Astrocyte (in vitro differentiated cells and primary cell): ENCODE measurements at regions not wholly inside any gene's neighbourhood (a gene's known extent, or its start where the extent isn't known, plus 50 kb on each side); places are given as distances from the start of the nearest gene placed in this dataset.

Experiments used
- DNase-seq: peaks from one replicate; pipeline ENCODE4 v3.0.0-alpha.2; 2010; ENCODE audit warnings: low read depth
- FAIRE-seq: peaks from 2 replicates; lab custom pipeline; 2011; peaks lifted over from hg19 to GRCh38; lab: Jason Lieb, UNC
- H2AFZ ChIP-seq: 2 replicates; pipeline ENCODE4 v1.6.0; 2012; ENCODE audit warnings: low read depth, low read length, inconsistent platforms
- H3K27ac ChIP-seq: 2 replicates; pipeline ENCODE4 v1.5.1; 2011; ENCODE audit warnings: low read depth, low read length, inconsistent platforms
- H3K27me3 ChIP-seq: 2 replicates; pipeline ENCODE4 v1.6.0; 2011; ENCODE audit warnings: low read length, inconsistent platforms; ENCODE audit not compliant: insufficient read depth
- H3K36me3 ChIP-seq: 2 replicates; pipeline ENCODE4 v1.5.1; 2011; ENCODE audit warnings: low read length, inconsistent platforms; ENCODE audit not compliant: insufficient read depth
- H3K4me1 ChIP-seq: 2 replicates; pipeline ENCODE4 v1.5.1; 2011; ENCODE audit warnings: low read length, inconsistent platforms; ENCODE audit not compliant: insufficient read depth
- H3K4me2 ChIP-seq: 2 replicates; pipeline ENCODE4 v1.6.0; 2012; ENCODE audit warnings: low read length, inconsistent platforms
- H3K4me3 ChIP-seq: 2 replicates; pipeline ENCODE4 v1.5.1; 2011; ENCODE audit warnings: low read depth, mild to moderate bottlenecking, low read length, inconsistent platforms; ENCODE audit not compliant: insufficient read depth
- H3K79me2 ChIP-seq: 2 replicates; pipeline ENCODE4 v1.6.0; 2012; ENCODE audit warnings: mild to moderate bottlenecking, low read length, inconsistent platforms; ENCODE audit not compliant: insufficient read depth
- H3K9ac ChIP-seq: 2 replicates; pipeline ENCODE4 v1.6.0; 2012; ENCODE audit warnings: mild to moderate bottlenecking, low read length, inconsistent platforms
- H3K9me3 ChIP-seq: 2 replicates; pipeline ENCODE4 v1.5.1; 2012; ENCODE audit warnings: low read depth, mild to moderate bottlenecking, low read length, inconsistent platforms; ENCODE audit not compliant: insufficient read depth
- H4K20me1 ChIP-seq: 2 replicates; pipeline ENCODE4 v1.6.0; 2012; ENCODE audit warnings: low read length, inconsistent platforms; ENCODE audit not compliant: insufficient read depth
- H3K27ac Mint-ChIP-seq: one replicate; pipeline ENCODE4 v1.8.0; 2021; ENCODE audit warnings: mild to moderate bottlenecking, mixed read lengths; ENCODE audit not compliant: unreplicated experiment
- H3K27me3 Mint-ChIP-seq: one replicate; pipeline ENCODE4 v1.8.0; 2021; ENCODE audit warnings: low read depth, mixed read lengths; ENCODE audit not compliant: unreplicated experiment
- H3K36me3 Mint-ChIP-seq: one replicate; pipeline ENCODE4 v1.8.0; 2021; ENCODE audit warnings: low read depth, mixed read lengths; ENCODE audit not compliant: unreplicated experiment
- H3K4me1 Mint-ChIP-seq: one replicate; pipeline ENCODE4 v1.8.0; 2021; ENCODE audit warnings: low read depth, mixed read lengths; ENCODE audit not compliant: unreplicated experiment
- H3K4me3 Mint-ChIP-seq: one replicate; pipeline ENCODE4 v1.8.0; 2021; ENCODE audit warnings: mild to moderate bottlenecking, moderate library complexity, mixed read lengths; ENCODE audit not compliant: unreplicated experiment
- H3K9me3 Mint-ChIP-seq: one replicate; pipeline ENCODE4 v1.8.0; 2021; ENCODE audit warnings: mild to moderate bottlenecking, mixed read lengths; ENCODE audit not compliant: unreplicated experiment
- EZH2 ChIP-seq: IDR thresholded peaks from 2 replicates; pipeline ENCODE4 v1.6.1; 2012; ENCODE audit warnings: mild to moderate bottlenecking, low read length, inconsistent platforms; ENCODE audit not compliant: insufficient read depth
- TF ChIP-seq, protein P1 (sequence below): IDR thresholded peaks from 2 replicates; pipeline ENCODE4 v1.5.1; 2011; ENCODE audit warnings: low read depth, mild to moderate bottlenecking, inconsistent platforms, low read length, moderate library complexity; ENCODE audit not compliant: insufficient read depth

DNA sequence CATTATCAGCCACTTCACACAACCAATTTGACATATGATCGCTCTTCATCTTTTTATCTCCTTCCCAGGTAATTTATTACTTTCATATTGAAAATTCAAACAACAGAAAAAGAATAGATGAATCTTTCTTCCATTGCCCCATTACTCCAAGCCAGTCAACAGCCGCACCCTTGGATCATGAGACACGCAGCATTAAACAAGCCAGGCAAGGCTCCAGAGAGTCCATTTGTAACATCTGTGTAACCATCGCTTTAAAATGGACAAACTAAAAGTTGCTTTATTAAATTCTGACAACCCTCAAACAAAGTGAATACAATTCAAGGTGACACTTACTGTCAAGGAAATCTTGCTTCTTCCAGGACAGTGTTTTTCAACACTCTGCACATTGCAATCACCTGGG is 200.3 kb downstream of the EPM2A start:
- H3K36me3 ChIP-seq, result no peaks in the 10 kb centered on the region
- no peak overlapping the region for H3K27ac Mint-ChIP-seq
- no peak overlapping the region for H3K4me2 ChIP-seq
- H3K9me3 ChIP-seq, result no peaks in the 10 kb centered on the region
- H3K36me3 Mint-ChIP-seq, result no peaks in the 10 kb centered on the region
- H3K9me3 Mint-ChIP-seq, result no peaks in the 10 kb centered on the region
- H3K27me3 Mint-ChIP-seq, result no peaks in the 10 kb centered on the region
- H3K4me1 ChIP-seq, result peaks cover 2% of the 10 kb centered on the region
- peaks cover 4% of the 10 kb centered on the region for H3K4me1 Mint-ChIP-seq
- DNase-seq (no peak), FAIRE-seq (no peak)
- no peak overlapping the region for H3K4me3 ChIP-seq
- H4K20me1 ChIP-seq, result no peaks in the 10 kb centered on the region
- TF ChIP-seq, protein P1, sequence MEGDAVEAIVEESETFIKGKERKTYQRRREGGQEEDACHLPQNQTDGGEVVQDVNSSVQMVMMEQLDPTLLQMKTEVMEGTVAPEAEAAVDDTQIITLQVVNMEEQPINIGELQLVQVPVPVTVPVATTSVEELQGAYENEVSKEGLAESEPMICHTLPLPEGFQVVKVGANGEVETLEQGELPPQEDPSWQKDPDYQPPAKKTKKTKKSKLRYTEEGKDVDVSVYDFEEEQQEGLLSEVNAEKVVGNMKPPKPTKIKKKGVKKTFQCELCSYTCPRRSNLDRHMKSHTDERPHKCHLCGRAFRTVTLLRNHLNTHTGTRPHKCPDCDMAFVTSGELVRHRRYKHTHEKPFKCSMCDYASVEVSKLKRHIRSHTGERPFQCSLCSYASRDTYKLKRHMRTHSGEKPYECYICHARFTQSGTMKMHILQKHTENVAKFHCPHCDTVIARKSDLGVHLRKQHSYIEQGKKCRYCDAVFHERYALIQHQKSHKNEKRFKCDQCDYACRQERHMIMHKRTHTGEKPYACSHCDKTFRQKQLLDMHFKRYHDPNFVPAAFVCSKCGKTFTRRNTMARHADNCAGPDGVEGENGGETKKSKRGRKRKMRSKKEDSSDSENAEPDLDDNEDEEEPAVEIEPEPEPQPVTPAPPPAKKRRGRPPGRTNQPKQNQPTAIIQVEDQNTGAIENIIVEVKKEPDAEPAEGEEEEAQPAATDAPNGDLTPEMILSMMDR, result no peak
- TF ChIP-seq EZH2, result no peak
- no peak overlapping the region for H3K9ac ChIP-seq
- no peaks in the 10 kb centered on the region for H3K79me2 ChIP-seq
- H2AFZ ChIP-seq, result no peak overlapping the region
- H3K4me3 Mint-ChIP-seq, result no peak overlapping the region
- H3K27ac ChIP-seq, result no peak overlapping the region
- H3K27me3 ChIP-seq, result no peaks in the 10 kb centered on the region

DNA sequence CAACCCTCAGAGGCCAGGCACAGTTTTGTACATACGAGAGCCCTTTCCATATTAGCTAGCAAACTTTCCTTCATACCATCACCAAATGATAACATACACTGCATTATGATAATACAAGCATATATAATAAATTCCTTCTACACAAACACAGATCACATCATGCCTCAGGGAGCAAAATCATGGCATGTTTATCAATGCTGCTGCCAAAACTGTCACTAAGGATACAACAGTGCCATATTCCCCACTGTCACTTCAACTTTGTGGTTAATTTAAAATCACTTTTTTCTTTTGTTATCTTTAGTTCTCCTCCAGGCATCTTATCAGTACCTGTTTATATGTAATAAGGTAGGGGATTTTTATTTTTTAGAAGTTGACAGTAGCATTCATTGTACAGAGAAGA is 196.3 kb downstream of the EPM2A start:
- Mint-ChIP-seq H3K4me1 (peaks cover 12% of the 10 kb centered on the region), H3K9me3 (no peaks in the 10 kb centered on the region), H3K4me3 (no peak overlapping the region), H3K36me3 (no peaks in the 10 kb centered on the region), H3K27ac (no peak overlapping the region), H3K27me3 (no peaks in the 10 kb centered on the region)
- H3K36me3 ChIP-seq, result no peaks in the 10 kb centered on the region
- H3K4me3 ChIP-seq, result no peak overlapping the region
- H4K20me1 ChIP-seq, result no peaks in the 10 kb centered on the region
- H2AFZ ChIP-seq, result no peak overlapping the region
- H3K4me2 ChIP-seq, result no peak overlapping the region
- no peak overlapping the region for H3K27ac ChIP-seq
- FAIRE-seq (no peak), DNase-seq (no peak)
- peaks cover 9% of the 10 kb centered on the region for H3K4me1 ChIP-seq
- no peaks in the 10 kb centered on the region for H3K27me3 ChIP-seq
- no peaks in the 10 kb centered on the region for H3K79me2 ChIP-seq
- H3K9me3 ChIP-seq, result no peaks in the 10 kb centered on the region
- H3K9ac ChIP-seq, result no peak overlapping the region
- TF ChIP-seq, protein P1, result no peak
- no peak for TF ChIP-seq EZH2

DNA sequence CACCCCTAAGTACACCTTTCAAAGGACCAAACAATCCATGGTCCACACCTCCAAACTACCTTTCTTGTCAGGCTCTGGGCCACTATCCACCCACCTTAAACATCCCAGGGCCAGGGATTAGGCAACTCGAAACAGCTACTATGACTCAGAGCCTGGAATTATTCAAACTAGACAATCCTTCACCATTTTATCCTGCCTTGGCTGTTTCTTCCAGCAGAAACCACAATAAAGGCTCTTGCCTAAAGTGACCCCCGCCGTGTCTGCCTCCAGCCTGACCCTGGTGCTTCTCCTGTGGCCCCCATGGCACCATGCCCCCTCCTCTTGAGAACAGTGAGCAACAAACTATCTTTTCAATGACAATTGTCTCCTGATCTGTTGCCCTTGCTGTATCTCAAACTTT is 195.5 kb downstream of the EPM2A start:
- no peaks in the 10 kb centered on the region for H3K27me3 Mint-ChIP-seq
- FAIRE-seq (no peak), DNase-seq (peak; percentile 62)
- Histone ChIP-seq H3K9me3 (no peaks in the 10 kb centered on the region), H2AFZ (peak overlapping the region; percentile 8), H3K36me3 (no peaks in the 10 kb centered on the region), H3K9ac (no peak overlapping the region), H3K4me1 (peaks cover 15% of the 10 kb centered on the region), H4K20me1 (no peaks in the 10 kb centered on the region), H3K4me3 (no peak overlapping the region), H3K27me3 (no peaks in the 10 kb centered on the region), H3K4me2 (peak overlapping the region; percentile 18), H3K79me2 (no peaks in the 10 kb centered on the region), H3K27ac (no peak overlapping the region)
- no peaks in the 10 kb centered on the region for H3K36me3 Mint-ChIP-seq
- peak overlapping the region; percentile 27 for H3K4me3 Mint-ChIP-seq
- TF ChIP-seq, protein P1, result no peak
- TF ChIP-seq EZH2, result no peak
- no peaks in the 10 kb centered on the region for H3K9me3 Mint-ChIP-seq
- no peak overlapping the region for H3K27ac Mint-ChIP-seq
- H3K4me1 Mint-ChIP-seq, result peaks cover 19% of the 10 kb centered on the region
